ENCODE measurements at regions not wholly inside any gene's neighbourhood (a gene's known extent, or its start where the extent isn't known, plus 50 kb on each side); places are given as distances from the start of the nearest gene placed in this dataset.

GRCh38 chr1:53402891-53403655 is 56.1 kb upstream of the DMRTB1 start:
- TF ChIP-seq REST (IDR thresholded peaks at IDR 0.05; ENCODE audit: insufficient replicate concordance, low read depth) (no peak), GABPA (IDR thresholded peaks at IDR 0.05; ENCODE audit: low read depth) (no peak), SPI1 (IDR thresholded peaks at IDR 0.05; ENCODE audit: borderline replicate concordance, low read depth) (no peak), POLR2AphosphoS5 (IDR thresholded peaks at IDR 0.05; ENCODE audit: low read depth) (no peak)
- TF ChIP-seq, protein P1, sequence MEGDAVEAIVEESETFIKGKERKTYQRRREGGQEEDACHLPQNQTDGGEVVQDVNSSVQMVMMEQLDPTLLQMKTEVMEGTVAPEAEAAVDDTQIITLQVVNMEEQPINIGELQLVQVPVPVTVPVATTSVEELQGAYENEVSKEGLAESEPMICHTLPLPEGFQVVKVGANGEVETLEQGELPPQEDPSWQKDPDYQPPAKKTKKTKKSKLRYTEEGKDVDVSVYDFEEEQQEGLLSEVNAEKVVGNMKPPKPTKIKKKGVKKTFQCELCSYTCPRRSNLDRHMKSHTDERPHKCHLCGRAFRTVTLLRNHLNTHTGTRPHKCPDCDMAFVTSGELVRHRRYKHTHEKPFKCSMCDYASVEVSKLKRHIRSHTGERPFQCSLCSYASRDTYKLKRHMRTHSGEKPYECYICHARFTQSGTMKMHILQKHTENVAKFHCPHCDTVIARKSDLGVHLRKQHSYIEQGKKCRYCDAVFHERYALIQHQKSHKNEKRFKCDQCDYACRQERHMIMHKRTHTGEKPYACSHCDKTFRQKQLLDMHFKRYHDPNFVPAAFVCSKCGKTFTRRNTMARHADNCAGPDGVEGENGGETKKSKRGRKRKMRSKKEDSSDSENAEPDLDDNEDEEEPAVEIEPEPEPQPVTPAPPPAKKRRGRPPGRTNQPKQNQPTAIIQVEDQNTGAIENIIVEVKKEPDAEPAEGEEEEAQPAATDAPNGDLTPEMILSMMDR (IDR thresholded peaks at IDR 0.05; ENCODE audit: insufficient read depth, low read length): no peak
- Histone ChIP-seq H3K27me3 (ENCODE audit: insufficient read depth, poor library complexity, severe bottlenecking) (peaks cover 11% of the 10 kb centered on the region), H3K4me3 (replicated peaks; ENCODE audit: insufficient read depth, low read length) (no peak overlapping the region), H3K27ac (replicated peaks) (no peak overlapping the region)
- no peak for DNase-seq (ENCODE audit: low read depth in 1 of 2, low spot score in 1 of 2)

- TF ChIP-seq SPI1 (IDR thresholded peaks at IDR 0.05; ENCODE audit: borderline replicate concordance, low read depth): no peak
- no peak for TF ChIP-seq POLR2AphosphoS5 (IDR thresholded peaks at IDR 0.05; ENCODE audit: low read depth)
- TF ChIP-seq, protein P1 (IDR thresholded peaks at IDR 0.05; ENCODE audit: insufficient read depth, low read length): no peak
- no peak for TF ChIP-seq GABPA (IDR thresholded peaks at IDR 0.05; ENCODE audit: low read depth)
- no peak for TF ChIP-seq REST (IDR thresholded peaks at IDR 0.05; ENCODE audit: insufficient replicate concordance, low read depth)
- no peak for DNase-seq (ENCODE audit: low read depth in 1 of 2, low spot score in 1 of 2)
- peaks cover 10% of the 10 kb centered on the region for H3K27me3 ChIP-seq (ENCODE audit: insufficient read depth, poor library complexity, severe bottlenecking)
These were observed 53.5 kb upstream of the DMRTB1 start for GRCh38 chr1:53405737-53406136.

GRCh38 chr1:53406551-53407235 is 52.5 kb upstream of the DMRTB1 start:
- TF ChIP-seq REST (IDR thresholded peaks at IDR 0.05; ENCODE audit: insufficient replicate concordance, low read depth) (no peak), POLR2AphosphoS5 (IDR thresholded peaks at IDR 0.05; ENCODE audit: low read depth) (no peak), GABPA (IDR thresholded peaks at IDR 0.05; ENCODE audit: low read depth) (no peak), SPI1 (IDR thresholded peaks at IDR 0.05; ENCODE audit: borderline replicate concordance, low read depth) (no peak)
- TF ChIP-seq, protein P1 (IDR thresholded peaks at IDR 0.05; ENCODE audit: insufficient read depth, low read length): no peak
- no peak overlapping the region for H3K27ac ChIP-seq (replicated peaks)
- DNase-seq (ENCODE audit: low read depth in 1 of 2, low spot score in 1 of 2): no peak
- H3K4me3 ChIP-seq (replicated peaks; ENCODE audit: insufficient read depth, low read length): no peak overlapping the region
- peaks cover 7% of the 10 kb centered on the region for H3K27me3 ChIP-seq (ENCODE audit: insufficient read depth, poor library complexity, severe bottlenecking)

More at GRCh38 chr1:53405737-53406136, 53.5 kb upstream of the DMRTB1 start:
- Histone ChIP-seq H3K4me3 (replicated peaks; ENCODE audit: insufficient read depth, low read length) (no peak overlapping the region), H3K27ac (replicated peaks) (no peak overlapping the region)

All from HL-60 (cell line).